ENCODE measurements at regions not wholly inside any gene's neighbourhood (a gene's known extent, or its start where the extent isn't known, plus 50 kb on each side); places are given as distances from the start of the nearest gene placed in this dataset.
"Not testable (repeated sequence)": the region's sequence is repeated elsewhere in the genome, so short reads cannot be mapped to it uniquely, and the experiment has no call there.

DNA sequence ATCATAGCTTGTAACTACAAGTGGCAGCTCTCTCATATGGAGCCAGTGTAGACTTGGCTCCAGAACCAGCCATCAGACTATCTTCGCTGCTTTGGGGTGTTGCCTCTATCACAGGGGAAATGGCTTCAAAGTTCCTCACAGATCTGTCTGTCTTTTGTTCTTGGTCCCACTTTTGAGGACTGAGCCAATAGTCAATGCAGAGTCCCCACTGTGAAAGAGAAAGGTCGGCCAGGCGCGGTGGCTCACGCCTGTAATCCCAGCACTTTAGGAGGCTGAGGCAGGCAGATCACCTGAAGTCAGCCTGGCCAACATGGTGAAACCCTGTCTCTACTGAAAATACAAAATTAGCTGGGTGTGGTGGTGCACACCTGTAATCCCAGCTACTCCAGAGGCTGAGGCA, 86.9 kb upstream of the FZD7 start:
- DNase-seq, result not testable (repeated sequence)

- DNase-seq, result no peak
These were observed 86.4 kb upstream of the FZD7 start for GRCh38 chr2:201947287-201947686.

GRCh38 chr2:201949181-201949926, 84.3 kb upstream of the FZD7 start:
- no peak for DNase-seq

GRCh38 chr2:201949927-201950246, 83.8 kb upstream of the FZD7 start:
- DNase-seq, result no peak

GRCh38 chr2:201950606-201951005, 83.0 kb upstream of the FZD7 start:
- no peak for DNase-seq

DNA sequence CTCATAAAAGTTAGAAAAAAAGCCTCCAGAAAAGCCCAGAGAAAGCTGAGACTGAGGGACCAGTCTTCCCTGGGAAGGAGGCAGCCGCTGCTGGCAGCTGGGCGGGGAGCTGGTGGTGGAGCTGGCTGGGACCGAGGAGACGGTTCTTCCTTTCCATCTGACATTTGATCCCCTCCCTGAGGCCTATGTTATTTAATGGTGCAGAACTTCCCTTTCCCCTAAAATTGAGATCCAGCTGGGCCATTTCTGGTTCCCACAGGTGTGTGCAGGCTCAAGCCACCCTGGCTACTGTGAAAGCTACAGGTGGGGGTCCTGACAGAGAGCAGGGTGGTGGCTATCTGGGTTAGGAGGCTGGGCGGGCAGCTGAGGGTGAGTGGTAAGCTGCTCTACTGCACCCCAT, 81.5 kb upstream of the FZD7 start:
- DNase-seq, result no peak

DNA sequence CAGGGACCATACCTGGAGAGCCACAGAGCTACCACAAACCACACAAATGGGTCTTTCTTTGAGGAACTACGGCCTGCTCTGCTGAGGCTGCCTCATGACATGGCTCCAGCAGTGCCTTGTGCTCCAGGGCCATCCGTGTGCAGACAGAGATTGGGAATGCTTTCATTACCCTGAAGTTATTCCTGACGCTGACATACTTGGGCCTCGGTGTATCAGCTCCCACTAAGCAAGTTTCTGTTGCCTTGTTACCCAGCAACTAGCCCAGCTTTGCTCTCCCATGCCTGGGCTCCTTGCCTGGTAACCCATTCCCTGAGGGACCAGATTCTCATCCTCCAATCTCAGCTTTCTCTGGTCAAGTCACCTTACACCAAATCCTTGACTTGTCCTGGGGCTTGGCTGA, 80.3 kb upstream of the FZD7 start:
- DNase-seq, result no peak

GRCh38 chr2:201953880-201954279, 79.8 kb upstream of the FZD7 start:
- no peak for DNase-seq

- no peak for DNase-seq
These were observed 78.4 kb upstream of the FZD7 start for GRCh38 chr2:201955231-201955630.

DNA sequence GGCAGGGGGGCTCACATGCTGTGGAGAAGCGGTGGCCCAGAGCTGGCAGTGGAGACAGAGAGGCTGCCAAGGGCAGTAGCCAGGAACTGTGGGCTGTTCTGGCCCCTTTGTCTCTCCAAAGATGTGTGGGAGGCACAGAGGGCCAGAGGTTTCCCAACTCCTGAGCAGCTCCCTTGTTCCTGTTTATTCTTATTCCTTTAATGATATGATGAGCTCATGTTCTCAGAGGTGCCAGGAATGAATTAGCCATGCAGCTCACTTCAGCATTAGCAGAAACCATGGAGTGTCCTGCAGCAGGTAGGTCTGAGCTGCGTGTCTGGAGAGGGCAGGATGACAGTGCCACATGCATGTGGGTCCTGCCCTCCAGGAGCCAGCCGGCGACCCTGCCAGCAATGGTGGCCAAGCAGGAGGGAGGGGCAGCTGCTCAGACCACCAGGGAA, 77.9 kb upstream of the FZD7 start:
- DNase-seq, result no peak

DNA sequence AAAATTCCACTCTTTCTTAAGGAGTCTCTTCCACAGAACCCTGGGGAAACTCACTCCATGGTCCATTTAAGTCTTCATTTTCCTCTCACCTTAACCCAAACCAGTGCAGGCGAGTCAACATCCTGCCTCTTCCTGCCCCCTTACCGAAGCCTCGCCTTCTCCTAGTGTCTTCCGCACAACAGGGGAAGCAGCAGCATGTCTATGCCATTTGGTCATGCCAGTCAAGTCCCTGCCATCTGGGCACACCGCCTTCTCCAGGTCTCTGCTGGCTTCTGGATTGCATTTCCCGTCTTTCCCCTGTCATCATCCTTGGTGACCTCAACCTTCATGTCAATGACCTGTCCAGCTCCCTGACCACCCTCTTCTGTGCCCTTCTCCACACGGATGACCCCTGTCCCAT, 77.3 kb upstream of the FZD7 start:
- no peak for DNase-seq

DNA sequence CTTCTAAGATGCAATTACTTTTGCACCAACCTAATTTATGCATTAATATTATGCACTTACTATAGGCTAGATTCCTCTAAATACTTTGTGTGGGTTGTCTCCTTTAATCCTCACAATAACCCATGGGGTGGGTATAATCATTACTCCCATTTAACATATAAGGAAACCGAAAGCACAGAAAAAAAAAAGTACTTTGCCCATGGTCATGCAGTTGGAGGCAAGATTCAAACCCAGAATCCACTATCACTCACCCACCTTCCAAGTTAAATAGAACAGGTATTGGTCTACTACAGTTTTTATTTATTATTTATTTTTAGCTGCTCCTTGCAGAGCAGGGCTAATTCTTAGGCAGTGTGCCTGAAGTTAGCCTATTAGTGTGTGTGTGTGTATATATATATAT, 76.6 kb upstream of the FZD7 start:
- no peak for DNase-seq

GRCh38 chr2:201959198-201959597, 74.5 kb upstream of the FZD7 start:
- no peak for DNase-seq

- no peak for DNase-seq
These were observed 74.0 kb upstream of the FZD7 start for GRCh38 chr2:201959626-201960025.

DNA sequence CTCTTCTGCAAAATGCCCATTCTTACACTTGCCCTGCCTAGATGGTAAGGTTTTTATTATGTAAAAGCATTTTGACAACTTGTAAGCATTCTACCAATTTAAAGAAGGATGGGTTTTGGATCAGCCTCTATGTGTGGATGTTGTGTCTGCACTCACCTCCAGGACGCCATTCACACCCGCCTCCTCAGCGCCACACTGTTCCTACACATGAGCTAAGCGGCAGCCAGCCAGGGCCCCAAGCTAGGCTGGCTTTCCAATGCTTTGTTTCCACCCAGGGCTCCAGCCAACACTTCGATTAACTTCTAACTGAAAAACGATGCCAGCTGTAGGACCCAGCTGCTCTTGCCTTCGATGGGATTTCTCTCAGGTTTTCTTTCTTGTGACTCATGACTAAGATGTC, 73.3 kb upstream of the FZD7 start:
- DNase-seq, result no peak

DNA sequence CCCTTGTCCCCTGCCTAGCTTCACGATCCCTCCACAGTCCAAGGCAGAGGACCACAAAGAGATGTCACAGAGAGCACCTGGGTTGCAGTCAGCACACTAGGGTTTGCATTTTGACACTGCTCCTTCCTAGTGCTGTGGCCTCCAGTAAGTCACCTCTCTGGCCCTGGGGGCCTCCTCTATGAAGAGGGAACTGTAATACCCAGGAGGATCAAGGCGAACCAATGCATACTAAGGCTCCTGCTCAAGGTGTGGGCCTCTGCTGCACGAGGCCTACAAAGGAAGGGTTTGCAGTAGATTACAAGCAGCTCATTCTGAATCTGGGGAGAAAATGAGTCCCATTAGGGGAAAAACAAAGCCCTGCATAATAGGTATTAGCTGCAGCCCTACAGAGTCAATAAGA, 72.3 kb upstream of the FZD7 start:
- DNase-seq, result no peak

- DNase-seq, result no peak
These were observed 70.7 kb upstream of the FZD7 start for GRCh38 chr2:201962774-201963562.

GRCh38 chr2:201964011-201964410, 69.6 kb upstream of the FZD7 start:
- DNase-seq, result no peak

GRCh38 chr2:201964631-201965206, 68.9 kb upstream of the FZD7 start:
- DNase-seq, result no peak

GRCh38 chr2:201965550-201965949, 68.1 kb upstream of the FZD7 start:
- DNase-seq, result no peak

DNA sequence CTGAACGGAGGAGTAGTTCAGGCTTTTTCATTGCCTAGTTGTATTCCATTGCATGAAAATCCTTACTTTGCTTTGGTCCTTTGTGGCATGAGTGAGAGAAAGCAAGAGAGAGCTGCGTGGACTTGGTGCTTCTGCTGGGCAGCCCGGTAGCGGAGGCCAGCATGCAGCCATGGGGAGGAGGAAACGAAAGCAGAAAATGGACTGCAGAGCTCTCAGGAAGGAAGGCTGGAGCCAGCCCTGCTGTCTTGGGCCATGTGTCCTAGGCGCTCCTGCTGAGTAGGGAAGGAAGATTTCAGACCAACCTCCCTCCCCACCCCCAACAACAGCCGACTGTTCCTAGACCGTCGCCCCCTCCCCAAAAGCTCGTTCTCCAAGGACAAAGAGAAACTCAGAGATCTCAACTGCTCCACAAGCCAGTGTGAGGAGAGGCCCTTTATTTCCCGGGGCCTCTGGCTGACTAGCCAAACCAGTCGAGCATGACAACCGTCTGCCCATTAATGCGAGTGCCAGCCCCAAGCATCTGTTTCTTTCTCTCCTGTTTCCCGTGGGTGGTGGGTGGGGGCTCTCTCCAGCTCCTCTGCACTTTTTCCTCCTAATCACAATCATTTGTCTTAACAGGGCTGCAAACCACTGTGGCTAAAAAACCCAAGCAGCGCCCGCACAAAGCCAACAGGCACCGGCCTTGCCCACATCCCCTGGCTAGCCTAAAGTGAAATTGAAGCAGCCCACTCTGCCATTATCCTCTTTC, 66.8 kb upstream of the FZD7 start:
- DNase-seq, result no peak

GRCh38 chr2:201968050-201968449, 65.6 kb upstream of the FZD7 start:
- no peak for DNase-seq

DNA sequence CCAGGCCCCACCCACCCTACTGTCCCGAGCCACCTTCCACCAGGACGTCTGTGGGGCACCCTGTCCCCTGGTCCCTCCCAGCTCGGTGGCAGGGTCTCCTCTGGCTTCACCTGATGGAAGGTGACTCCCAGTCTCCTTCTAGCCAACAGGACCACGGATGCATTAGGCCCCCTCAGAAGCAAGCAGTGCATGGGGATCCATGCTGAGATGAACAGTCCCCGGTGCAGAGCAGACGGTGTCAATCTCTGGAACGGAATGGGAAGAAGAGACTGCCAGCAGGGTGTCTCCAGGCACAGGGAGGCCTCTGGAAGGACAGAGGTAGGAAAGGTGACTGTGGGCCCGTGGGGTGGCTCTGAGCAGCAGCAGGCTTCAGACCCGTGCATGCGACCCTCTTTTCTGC, 65.2 kb upstream of the FZD7 start:
- no peak for DNase-seq
